Activated CD8-positive, alpha-beta memory T cell treated with anti-CD3 and anti-CD28 coated beads, Interleukin-2, amount 50 U/mL, for 4 hours (primary cell): ENCODE measurements at regions not wholly inside any gene's neighbourhood (a gene's known extent, or its start where the extent isn't known, plus 50 kb on each side); places are given as distances from the start of the nearest gene placed in this dataset.

Source experiments
- DNase-seq: peaks from one replicate; pipeline ENCODE4 v3.0.0-alpha.2; 2020

DNA sequence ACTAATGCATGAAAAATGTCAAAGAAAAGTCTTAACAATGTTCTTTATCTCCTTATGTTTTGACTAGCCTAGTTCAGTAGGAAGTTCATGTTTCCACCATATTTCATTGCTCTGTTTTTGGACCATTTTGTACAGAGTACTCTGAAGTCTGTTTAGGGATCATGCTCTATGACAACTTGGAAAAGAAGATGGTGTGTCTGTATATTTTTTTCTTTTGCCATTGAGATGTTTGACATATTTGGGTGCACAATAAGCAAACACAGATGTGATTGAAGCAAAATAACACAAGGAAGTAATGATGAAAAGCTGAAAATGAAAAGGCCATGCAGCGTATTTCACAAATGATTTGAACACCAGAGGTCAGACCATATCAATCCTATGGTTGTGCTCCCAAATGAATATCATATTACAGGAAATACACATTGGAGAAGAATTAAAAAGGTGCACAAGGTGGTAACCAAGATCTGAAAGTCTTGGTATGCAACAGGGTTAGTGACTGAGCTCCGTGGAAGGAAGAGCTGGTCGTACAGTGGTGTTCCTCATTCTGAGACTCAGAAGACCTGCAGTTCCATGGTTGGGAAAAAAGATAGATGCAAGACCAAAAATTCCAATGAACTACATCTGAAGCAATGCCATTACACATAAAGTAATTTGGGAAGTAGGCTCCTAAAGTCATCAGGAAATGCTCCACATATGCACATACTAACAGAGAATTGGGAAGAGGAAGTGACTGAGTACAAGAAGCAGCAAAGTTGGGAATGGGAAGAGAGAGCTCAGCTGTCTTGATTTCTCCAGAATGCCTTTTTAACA, 463.5 kb downstream of the LMO4 start:
- no peak for DNase-seq

GRCh38 chr1:87794788-87795614, 466.3 kb downstream of the LMO4 start:
- DNase-seq, result no peak

- DNase-seq, result no peak
These were observed 467.1 kb downstream of the LMO4 start for GRCh38 chr1:87795615-87796337.

- DNase-seq, result no peak
These were observed 467.8 kb downstream of the LMO4 start for GRCh38 chr1:87796471-87796901.

DNA sequence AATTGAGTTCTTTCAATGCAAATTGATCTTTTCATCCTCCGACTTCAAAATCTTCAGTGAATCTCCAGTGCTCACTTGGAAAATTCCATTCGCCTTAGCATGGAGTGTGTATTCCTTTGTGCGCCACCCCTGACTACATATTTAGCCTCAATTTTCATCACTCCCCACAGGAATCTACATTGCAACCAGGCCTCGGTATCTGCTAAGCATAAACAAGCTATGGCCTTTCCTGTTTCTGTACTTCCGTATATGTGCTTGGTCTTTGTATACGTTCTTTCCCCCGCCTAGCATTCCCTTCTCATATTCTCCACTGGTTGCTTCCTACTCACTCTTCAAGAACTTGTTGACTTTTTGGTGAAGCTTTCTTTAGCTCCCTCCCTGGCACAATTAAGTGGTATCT, 470.8 kb downstream of the LMO4 start:
- no peak for DNase-seq

DNA sequence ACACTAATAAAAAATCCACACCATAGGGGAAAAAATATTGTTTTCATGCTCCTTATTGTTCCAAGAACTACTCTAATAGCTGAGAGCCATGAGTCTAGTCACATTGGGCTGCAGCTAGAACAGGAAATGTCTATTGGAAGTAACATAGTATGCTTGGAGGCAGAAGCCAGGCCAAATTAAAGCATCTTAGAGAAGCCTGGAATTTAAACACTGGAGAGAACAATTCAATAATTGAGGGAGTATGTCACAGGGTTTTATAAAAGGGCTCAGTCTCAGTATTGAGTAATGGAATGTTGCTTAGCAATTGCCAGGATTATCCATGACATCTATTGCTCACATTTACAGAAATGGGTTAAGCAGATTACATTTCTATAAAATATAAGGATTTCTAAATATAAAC, 471.3 kb downstream of the LMO4 start:
- DNase-seq, result no peak

- no peak for DNase-seq
These were observed 474.7 kb downstream of the LMO4 start for GRCh38 chr1:87803375-87803774.

- DNase-seq, result no peak
These were observed 475.4 kb downstream of the LMO4 start for GRCh38 chr1:87804128-87804527.

GRCh38 chr1:87805666-87806378, 477.1 kb downstream of the LMO4 start:
- no peak for DNase-seq

GRCh38 chr1:87806379-87807094, 477.9 kb downstream of the LMO4 start:
- DNase-seq, result no peak

GRCh38 chr1:87810166-87810565, 481.5 kb downstream of the LMO4 start:
- DNase-seq, result no peak

GRCh38 chr1:87812871-87813577, 484.3 kb downstream of the LMO4 start:
- DNase-seq, result no peak

DNA sequence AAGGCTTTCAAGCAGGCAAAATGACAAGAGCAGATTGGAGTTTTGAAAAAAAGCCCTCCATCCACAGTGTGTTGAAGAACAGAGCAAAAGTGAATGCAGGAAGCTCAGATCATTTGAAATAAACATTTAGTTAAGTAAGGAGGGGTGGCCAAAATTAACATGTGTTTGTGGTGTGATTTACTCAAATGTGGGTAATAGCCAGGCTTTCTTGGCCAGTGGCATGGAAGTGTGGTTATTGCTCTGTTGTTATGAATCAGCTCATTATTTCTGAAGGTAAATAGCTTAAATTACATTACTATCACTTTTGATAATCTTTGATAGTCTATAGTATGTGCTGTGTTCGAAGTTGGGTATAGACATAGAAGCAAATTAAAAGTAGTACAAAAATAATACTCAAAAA, 485.9 kb downstream of the LMO4 start:
- DNase-seq, result no peak

- DNase-seq, result no peak
These were observed 488.0 kb downstream of the LMO4 start for GRCh38 chr1:87816646-87817045.

DNA sequence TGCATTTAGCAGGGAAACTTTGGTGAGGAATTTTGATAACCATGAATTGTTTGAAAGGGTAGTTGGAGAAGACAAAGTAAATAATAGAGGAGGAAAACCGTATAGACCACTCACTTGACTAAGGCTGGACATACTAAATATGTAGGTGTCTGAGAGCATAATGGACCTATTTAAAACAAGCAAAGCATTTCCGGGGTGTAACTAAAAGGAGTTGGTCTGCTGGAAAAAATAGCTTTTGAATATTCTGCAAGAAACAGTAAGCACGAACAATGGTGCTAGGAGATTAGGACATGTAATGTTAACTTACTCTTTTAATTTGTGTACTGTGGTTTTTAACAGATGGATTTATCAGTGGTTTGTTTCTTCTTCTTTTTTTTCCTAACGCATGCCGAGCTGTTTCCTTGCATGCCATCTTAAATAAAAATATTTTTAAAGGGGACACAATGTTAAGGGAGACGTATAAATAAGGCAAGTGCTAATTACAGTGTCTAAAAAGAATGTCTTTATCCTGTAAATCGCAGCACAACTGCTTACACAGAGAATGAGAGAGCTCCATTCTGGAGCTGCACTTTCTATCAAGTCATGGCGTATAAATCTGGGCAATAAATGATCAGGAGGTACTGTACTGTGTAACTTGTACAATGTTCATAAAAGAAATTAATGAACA, 492.1 kb downstream of the LMO4 start:
- no peak for DNase-seq

DNA sequence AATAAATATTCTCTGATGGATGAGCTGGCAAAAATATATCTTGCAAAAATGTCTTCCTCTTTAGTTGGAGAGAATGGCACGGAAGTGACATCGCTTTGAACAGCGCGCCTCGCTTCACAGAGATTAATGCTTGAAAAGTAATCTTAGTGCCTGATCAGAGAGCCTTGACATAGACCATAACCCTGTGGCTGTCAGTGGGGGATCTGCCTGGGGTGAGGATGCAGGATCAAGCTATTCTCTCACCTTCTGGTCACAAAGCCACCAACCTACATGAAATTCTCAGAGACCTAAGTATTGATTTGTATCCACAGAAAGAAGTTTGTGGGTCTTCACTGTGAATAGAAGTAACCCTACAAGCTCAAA, 492.6 kb downstream of the LMO4 start:
- no peak for DNase-seq

DNA sequence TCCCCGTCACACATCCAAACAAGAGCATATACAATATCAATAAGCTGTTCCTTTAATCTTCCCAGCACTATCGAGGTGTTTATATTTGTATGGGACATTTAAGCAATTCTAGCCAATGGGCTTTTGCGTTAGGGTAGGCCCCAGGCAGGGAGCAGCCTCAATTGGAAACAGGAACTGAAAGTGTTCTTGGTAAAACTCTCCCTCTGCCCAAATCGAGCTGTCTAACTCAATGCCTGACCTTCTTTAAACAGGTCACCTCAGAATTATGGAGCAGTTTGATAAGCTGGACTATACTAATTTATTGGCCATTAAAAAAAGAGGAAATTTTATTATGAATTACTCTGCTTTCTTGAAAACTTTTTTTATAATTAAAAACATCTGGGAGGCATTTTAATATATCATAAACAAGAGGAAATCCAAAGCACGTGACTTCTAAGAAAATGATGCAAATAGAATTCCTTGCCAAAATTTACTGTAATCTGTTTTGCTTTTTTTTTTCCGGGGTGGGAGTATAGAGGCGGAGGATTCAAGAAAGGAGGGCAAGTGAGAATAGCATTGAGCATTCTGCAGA, 498.1 kb downstream of the LMO4 start:
- DNase-seq, result no peak

DNA sequence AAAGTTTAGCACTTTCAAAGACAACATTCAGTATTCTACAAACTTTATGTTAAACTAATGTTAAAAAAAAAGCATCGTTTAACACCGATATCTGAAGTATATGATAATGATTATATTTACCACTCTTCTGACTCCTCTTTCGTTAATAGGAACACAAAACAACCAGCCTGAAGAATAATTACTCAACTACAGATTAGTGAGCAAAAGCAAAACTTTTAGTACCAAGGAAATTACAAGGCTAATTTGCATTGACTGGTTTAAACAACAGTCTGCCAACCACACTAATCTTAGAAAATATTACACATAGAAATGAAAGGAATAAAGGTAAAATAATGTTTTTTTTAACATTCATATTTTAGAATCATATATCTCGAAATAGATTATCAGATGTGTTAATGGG, 500.7 kb downstream of the LMO4 start:
- no peak for DNase-seq

DNA sequence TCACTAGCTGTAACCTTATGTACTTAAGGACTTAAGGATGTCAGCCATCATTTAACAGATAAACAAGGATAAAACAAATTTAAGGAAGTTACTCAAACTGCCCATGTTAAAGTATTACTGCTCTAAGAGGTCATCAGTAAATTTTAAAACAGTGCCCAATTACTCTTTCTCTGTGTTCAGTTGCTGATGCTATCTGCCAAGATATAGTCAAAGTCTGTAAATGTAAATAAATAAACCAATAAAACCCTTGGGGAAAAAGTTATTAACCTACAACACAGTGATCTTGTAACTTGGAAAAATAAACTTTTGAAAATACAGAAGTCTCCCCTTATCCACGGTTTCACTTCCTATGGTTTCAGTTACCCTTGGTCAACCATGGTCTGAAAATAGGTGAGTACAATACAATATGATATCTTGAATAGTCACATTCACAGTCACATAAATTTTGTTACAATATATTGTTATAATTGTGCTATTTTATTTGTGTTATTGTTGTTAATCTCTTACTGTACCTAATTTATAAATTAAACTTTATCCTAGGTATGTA, 501.8 kb downstream of the LMO4 start:
- DNase-seq, result no peak

GRCh38 chr1:87833166-87833565, 504.5 kb downstream of the LMO4 start:
- DNase-seq, result no peak
